GM12878 (cell line): ENCODE measurements at regions not wholly inside any gene's neighbourhood (a gene's known extent, or its start where the extent isn't known, plus 50 kb on each side); places are given as distances from the start of the nearest gene placed in this dataset.

ENCODE experiments used
- ATAC-seq: fragments of 200-7000 bp; cut with Tn5 transposase; 3 replicates; pipeline ENCODE4 v1.9.1; 2020; ENCODE audit warnings: mild to moderate bottlenecking, moderate library complexity
- BruUV-seq: library from RNA; stranded (reverse); fragments of 400-500 nt; replicated peaks from 2 replicates; lab custom pipeline; 2021; lab: Mats Ljungman, UMichigan
- CTCF ChIA-PET: fragments of 300-600 bp; sonication (Branson Sonifier 250); formaldehyde crosslinking; extraction: SDS; loops from one replicate; lab custom pipeline; 2021; ENCODE audit warnings: inconsistent platforms; lab: Yijun Ruan, JAX
- POLR2A ChIA-PET: fragments of 350-600 bp; formaldehyde crosslinking; extraction: SDS; loops from one replicate; lab custom pipeline; 2021; ENCODE audit warnings: inconsistent platforms; lab: Charles Lee
- RAD21 ChIA-PET: fragments of 300-600 bp; sonication (Branson Sonifier 250); formaldehyde crosslinking; loops from one replicate; lab custom pipeline; 2023; ENCODE audit warnings: antibody characterized with exemption; ENCODE audit not compliant: unreplicated experiment; lab: Charles Lee
- SMC1A ChIA-PET: fragments of 300-600 bp; sonication (Branson Sonifier 250); formaldehyde crosslinking; loops from one replicate; lab custom pipeline; 2023; ENCODE audit not compliant: unreplicated experiment, uncharacterized antibody; lab: Charles Lee
- DNase-seq: peaks from one replicate; pipeline ENCODE4 v3.0.0-alpha.2; 2011; ENCODE audit warnings: low read depth, low spot score
- FAIRE-seq: peaks from 3 replicates; lab custom pipeline; 2011; peaks lifted over from hg19 to GRCh38; lab: Jason Lieb, UNC
- H2AFZ ChIP-seq: 2 replicates; pipeline ENCODE4 v1.6.0; 2011; ENCODE audit warnings: low read depth, low read length, control low read depth; ENCODE audit not compliant: control insufficient read depth
- H3K27ac ChIP-seq: 2 replicates; pipeline ENCODE4 v1.5.1; 2011; ENCODE audit warnings: control low read depth; ENCODE audit not compliant: control insufficient read depth, insufficient read depth
- H3K27me3 ChIP-seq, 2 experiments: replicated peaks in 1 of 2; 2 replicates each; pipeline versions ENCODE4 v1.6.0 to v1.6.1; 2011; ENCODE audit warnings: low read length in 1 of 2; ENCODE audit not compliant: control insufficient read depth in 2 of 2, insufficient read depth in 2 of 2
- H3K36me3 ChIP-seq, 2 experiments: 2 replicates each; pipeline ENCODE4 v1.5.1; 2011; ENCODE audit warnings: low read length in 1 of 2; ENCODE audit not compliant: control insufficient read depth in 2 of 2, insufficient read depth in 2 of 2
- H3K4me1 ChIP-seq: 2 replicates; pipeline ENCODE4 v1.6.1; 2011; ENCODE audit warnings: mild to moderate bottlenecking, low read length, moderate library complexity, mixed read lengths; ENCODE audit not compliant: control insufficient read depth, insufficient read depth
- H3K4me2 ChIP-seq: 2 replicates; pipeline ENCODE4 v1.6.0; 2011; ENCODE audit warnings: control low read depth; ENCODE audit not compliant: control insufficient read depth, insufficient read depth
- H3K4me3 ChIP-seq: fragments of 200-600 bp; sonication (generic); 2 replicates; pipeline ENCODE4 v1.5.1; 2016
- H3K79me2 ChIP-seq: 2 replicates; pipeline ENCODE4 v1.6.0; 2011; ENCODE audit warnings: low read length; ENCODE audit not compliant: control insufficient read depth, insufficient read depth
- H3K9ac ChIP-seq: 2 replicates; pipeline ENCODE4 v1.8.0; 2011; ENCODE audit warnings: low read length, control low read depth, mixed read lengths; ENCODE audit not compliant: control insufficient read depth, insufficient read depth
- H3K9me3 ChIP-seq: replicated peaks from 3 replicates; pipeline ENCODE4 v1.5.1; 2011; ENCODE audit warnings: mild to moderate bottlenecking, low read length; ENCODE audit not compliant: control insufficient read depth, insufficient read depth
- H4K20me1 ChIP-seq: 2 replicates; pipeline ENCODE4 v1.6.0; 2011; ENCODE audit not compliant: control insufficient read depth, insufficient read depth
- BHLHE40 ChIP-seq, 2 experiments: fragments of 450-650 bp in 1 of 2; IDR thresholded peaks; 2 replicates each; pipeline ENCODE4 v1.6.1; 2011 to 2017; ENCODE audit warnings: low read depth in 2 of 2, borderline replicate concordance in 1 of 2, improper control_type of control experiment in 1 of 2, low read length in 1 of 2, mild to moderate bottlenecking in 1 of 2
- FOXK2 ChIP-seq: fragments of 450-650 bp; IDR thresholded peaks from 2 replicates; pipeline ENCODE4 v1.6.1; 2017; ENCODE audit warnings: mild to moderate bottlenecking, moderate library complexity
- FOXM1 ChIP-seq: IDR thresholded peaks from 2 replicates; pipeline ENCODE4 v1.6.1; 2012; ENCODE audit warnings: low read depth, mild to moderate bottlenecking, inconsistent platforms, low read length, moderate library complexity
- GABPA ChIP-seq: IDR thresholded peaks from 2 replicates; pipeline ENCODE4 v1.6.1; 2014; ENCODE audit warnings: antibody characterized with exemption, low read depth, mild to moderate bottlenecking, inconsistent platforms
- NFYA ChIP-seq: IDR thresholded peaks from 2 replicates; pipeline ENCODE4 v1.6.1; 2011; ENCODE audit warnings: low read depth, mild to moderate bottlenecking, low read length, improper control_type of control experiment, borderline replicate concordance
- RCOR1 ChIP-seq: conservative IDR thresholded peaks from 2 replicates; pipeline ENCODE4 v1.6.1; 2012; ENCODE audit warnings: low read depth, low read length, improper control_type of control experiment
- RELA ChIP-seq: fragments of 450-650 bp; IDR thresholded peaks from 2 replicates; pipeline ENCODE4 v1.8.0; 2014; ENCODE audit warnings: borderline replicate concordance; ENCODE audit not compliant: partially characterized antibody
- SMAD5 ChIP-seq: IDR thresholded peaks from 2 replicates; pipeline ENCODE4 v1.6.1; 2016; ENCODE audit warnings: antibody characterized with exemption, low read depth
- SREBF2 ChIP-seq: IDR thresholded peaks from 2 replicates; pipeline ENCODE4 v1.6.1; 2012; ENCODE audit warnings: mild to moderate bottlenecking, low read length
- WGBS: methylation state at CpG from one replicate; pipeline ENCODE4 v1.1.6; 2016; ENCODE audit warnings: low lambda C conversion rate; ENCODE audit not compliant: insufficient replicate concordance, insufficient coverage; ENCODE audit errors: missing lambda C conversion rate; 5-methylcytosine and 5-hydroxymethylcytosine counted together
- in situ Hi-C: fragments of 300-500 bp; cut with MboI; formaldehyde crosslinking; loops from 9 replicates; pipeline ENCODE4 v1.14.3; 2018; ENCODE audit warnings: mixed read lengths
- intact Hi-C: fragments of 100-400 bp; cut with micrococcal nuclease; formaldehyde crosslinking; loops from one replicate; pipeline ENCODE4 v1.14.2; 2022; ENCODE audit not compliant: unreplicated experiment
- TF ChIP-seq, protein P1 (sequence below): fragments of 450-650 bp; conservative IDR thresholded peaks from 2 replicates; pipeline ENCODE4 v1.6.1; 2017; ENCODE audit warnings: mild to moderate bottlenecking, moderate library complexity

DNA sequence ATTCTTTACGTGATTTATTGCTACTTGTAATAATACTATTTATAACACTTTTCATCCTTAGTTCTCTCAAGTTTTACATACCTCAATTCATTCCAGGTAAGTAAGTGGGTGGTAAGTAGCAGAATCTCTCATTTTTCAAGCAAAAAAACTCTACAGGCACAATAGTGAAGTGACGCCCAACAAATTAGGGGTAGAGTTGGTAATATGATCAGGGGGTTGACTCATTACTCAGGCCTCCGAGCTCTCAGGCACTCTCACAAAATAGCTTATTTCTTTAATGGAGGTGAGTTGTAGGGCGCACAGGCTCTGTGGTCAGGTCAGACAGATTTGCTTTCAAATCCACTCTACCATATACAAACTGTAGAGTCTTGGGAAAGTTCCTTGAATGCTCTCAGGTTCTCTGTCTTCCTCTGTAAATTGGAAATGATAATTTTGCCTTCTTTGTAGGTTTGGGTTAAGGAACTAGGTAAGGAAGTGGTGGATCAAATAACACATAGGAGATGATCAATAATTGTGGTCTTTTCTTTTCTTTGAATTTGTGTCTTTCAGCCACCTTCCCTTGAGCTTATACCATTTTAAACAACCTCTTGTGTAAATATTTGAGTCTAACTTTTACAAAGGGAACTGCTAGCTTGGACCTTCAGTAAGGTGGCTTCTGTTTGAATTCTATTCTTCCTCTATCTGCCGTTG lies 134.9 kb upstream of the LEF1 start:
- H3K4me2 ChIP-seq, result no peak overlapping the region
- intact Hi-C loops, result no loop called here
- DNase-seq, result no peak
- H2AFZ ChIP-seq, result no peak overlapping the region
- WGBS, result 10% methylated on average over 5 of the region's 5 CpGs
- no peak for TF ChIP-seq RELA
- H3K4me1 ChIP-seq, result no peaks in the 10 kb centered on the region
- RAD21 ChIA-PET, result no interaction called here
- H3K27me3 ChIP-seq, result no peaks in the 10 kb centered on the region
- H4K20me1 ChIP-seq, result no peaks in the 10 kb centered on the region
- POLR2A ChIA-PET, result no interaction called here
- in situ Hi-C loops, result no loop called here
- H3K79me2 ChIP-seq, result no peaks in the 10 kb centered on the region
- H3K36me3 ChIP-seq, result no peaks in the 10 kb centered on the region
- no peaks in the 10 kb centered on the region for H3K9me3 ChIP-seq
- FAIRE-seq, result no peak
- H3K9ac ChIP-seq, result no peak overlapping the region
- no peak for ATAC-seq
- H3K4me3 ChIP-seq, result no peak overlapping the region
- no peak overlapping the region for H3K27ac ChIP-seq
- BruUV-seq, result no TSS peak
- CTCF ChIA-PET, result no interaction called here
- SMC1A ChIA-PET, result interaction anchor here (1.5 kb wide), 1 partner anchor 9 kb away, joined by 3 read pairs; no protein-coding TSS in a partner anchor

DNA sequence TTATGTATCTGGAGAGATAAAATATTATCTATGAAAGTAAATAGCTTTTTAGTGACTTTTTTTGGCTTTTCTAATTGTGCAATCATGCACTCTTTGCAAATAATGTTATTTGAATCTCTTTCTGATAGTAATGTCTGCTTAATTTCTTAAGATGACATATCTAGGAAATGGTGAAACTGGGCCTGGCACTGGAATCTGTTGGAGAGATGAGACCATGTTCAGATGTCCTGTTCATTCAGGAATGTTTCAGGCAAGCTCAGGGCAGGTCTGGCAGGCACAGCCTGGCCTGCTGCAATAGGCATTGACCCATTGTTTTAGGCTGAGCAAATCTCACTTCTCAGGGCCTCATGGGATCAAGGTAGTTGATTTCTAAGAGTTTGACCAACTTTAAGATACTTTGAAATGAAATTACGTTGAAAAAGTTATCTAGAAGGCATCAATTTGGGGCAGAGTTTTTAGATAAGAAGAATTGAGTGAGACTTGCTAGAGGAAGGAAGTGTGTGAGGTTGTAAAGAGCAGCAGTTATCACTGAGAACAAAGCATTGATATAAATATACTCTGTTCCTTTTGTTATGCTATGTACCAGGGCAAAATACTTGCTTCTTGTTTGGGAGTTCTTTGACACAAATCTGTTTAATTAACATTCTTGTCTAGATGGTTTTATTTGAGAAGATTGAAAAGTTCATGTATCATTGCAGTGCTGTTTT lies 133.0 kb upstream of the LEF1 start:
- no peak overlapping the region for H2AFZ ChIP-seq
- intact Hi-C loops, result no loop called here
- ChIA-PET RAD21 (no interaction called here), POLR2A (interaction anchor here (0.7 kb wide), 1 partner anchor 239 kb away, joined by 3 read pairs; no protein-coding TSS in a partner anchor), CTCF (no interaction called here), SMC1A (interaction anchor here (0.5 kb wide), 1 partner anchor 127 kb away, joined by 3 read pairs; no protein-coding TSS in a partner anchor)
- no peaks in the 10 kb centered on the region for H4K20me1 ChIP-seq
- H3K36me3 ChIP-seq, result no peaks in the 10 kb centered on the region
- no peak overlapping the region for H3K4me3 ChIP-seq
- no peak overlapping the region for H3K4me2 ChIP-seq
- H3K27me3 ChIP-seq, result no peaks in the 10 kb centered on the region
- FAIRE-seq, result no peak
- no peak for DNase-seq
- no peak overlapping the region for H3K27ac ChIP-seq
- no peaks in the 10 kb centered on the region for H3K4me1 ChIP-seq
- in situ Hi-C loops, result no loop called here
- no TSS peak for BruUV-seq
- no peak for ATAC-seq
- H3K79me2 ChIP-seq, result no peaks in the 10 kb centered on the region
- 0% methylated on average over 1 of the region's 1 CpG for WGBS
- H3K9ac ChIP-seq, result no peak overlapping the region
- H3K9me3 ChIP-seq, result no peaks in the 10 kb centered on the region
- TF ChIP-seq SMAD5 (no peak), GABPA (no peak), FOXM1 (no peak), RCOR1 (no peak), BHLHE40 (IDR thresholded peaks at IDR 0.05; ENCODE audit: borderline replicate concordance in 1 of 2, low read depth in 2 of 2, low read length in 1 of 2) (no peak), NFYA (no peak), FOXK2 (no peak), SREBF2 (no peak)
- TF ChIP-seq, protein P1, sequence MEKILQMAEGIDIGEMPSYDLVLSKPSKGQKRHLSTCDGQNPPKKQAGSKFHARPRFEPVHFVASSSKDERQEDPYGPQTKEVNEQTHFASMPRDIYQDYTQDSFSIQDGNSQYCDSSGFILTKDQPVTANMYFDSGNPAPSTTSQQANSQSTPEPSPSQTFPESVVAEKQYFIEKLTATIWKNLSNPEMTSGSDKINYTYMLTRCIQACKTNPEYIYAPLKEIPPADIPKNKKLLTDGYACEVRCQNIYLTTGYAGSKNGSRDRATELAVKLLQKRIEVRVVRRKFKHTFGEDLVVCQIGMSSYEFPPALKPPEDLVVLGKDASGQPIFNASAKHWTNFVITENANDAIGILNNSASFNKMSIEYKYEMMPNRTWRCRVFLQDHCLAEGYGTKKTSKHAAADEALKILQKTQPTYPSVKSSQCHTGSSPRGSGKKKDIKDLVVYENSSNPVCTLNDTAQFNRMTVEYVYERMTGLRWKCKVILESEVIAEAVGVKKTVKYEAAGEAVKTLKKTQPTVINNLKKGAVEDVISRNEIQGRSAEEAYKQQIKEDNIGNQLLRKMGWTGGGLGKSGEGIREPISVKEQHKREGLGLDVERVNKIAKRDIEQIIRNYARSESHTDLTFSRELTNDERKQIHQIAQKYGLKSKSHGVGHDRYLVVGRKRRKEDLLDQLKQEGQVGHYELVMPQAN, result no peak
